Superior temporal gyrus (tissue), 1 donor: ENCODE measurements at regions not wholly inside any gene's neighbourhood (a gene's known extent, or its start where the extent isn't known, plus 50 kb on each side); places are given as distances from the start of the nearest gene placed in this dataset.

Experiments
- DNase-seq: peaks from one replicate; pipeline ENCODE4 v3.0.0-alpha.2; 2016; ENCODE audit errors: extremely low spot score

GRCh38 chr3:76811418-76811817 lies 228.5 kb upstream of the ROBO2 start:
- no peak for DNase-seq

GRCh38 chr3:76812649-76813242 lies 227.2 kb upstream of the ROBO2 start:
- DNase-seq: no peak

GRCh38 chr3:76815561-76815960 lies 224.3 kb upstream of the ROBO2 start:
- peak; percentile 11 for DNase-seq

GRCh38 chr3:76820481-76820880 lies 219.4 kb upstream of the ROBO2 start:
- no peak for DNase-seq

GRCh38 chr3:76824658-76825240 lies 215.2 kb upstream of the ROBO2 start:
- DNase-seq: no peak

GRCh38 chr3:76826861-76827260 lies 213.0 kb upstream of the ROBO2 start:
- DNase-seq: no peak

- DNase-seq: no peak
Observed at GRCh38 chr3:76827701-76828226, 212.1 kb upstream of the ROBO2 start.

- no peak for DNase-seq
Observed at GRCh38 chr3:76834657-76835056, 205.2 kb upstream of the ROBO2 start.

GRCh38 chr3:76841747-76842146 lies 198.2 kb upstream of the ROBO2 start:
- no peak for DNase-seq

- DNase-seq: no peak
Observed at GRCh38 chr3:76842216-76842615, 197.7 kb upstream of the ROBO2 start.

- no peak for DNase-seq
Observed at GRCh38 chr3:76855451-76855850, 184.4 kb upstream of the ROBO2 start.

GRCh38 chr3:76859596-76859995 lies 180.3 kb upstream of the ROBO2 start:
- no peak for DNase-seq

- no peak for DNase-seq
Observed at GRCh38 chr3:76864355-76864754, 175.5 kb upstream of the ROBO2 start.

GRCh38 chr3:76866729-76867408 lies 173.0 kb upstream of the ROBO2 start:
- no peak for DNase-seq

GRCh38 chr3:76869726-76870384 lies 170.0 kb upstream of the ROBO2 start:
- DNase-seq: no peak

- DNase-seq: no peak
Observed at GRCh38 chr3:76871655-76872054, 168.2 kb upstream of the ROBO2 start.

- DNase-seq: no peak
Observed at GRCh38 chr3:76872999-76873398, 166.9 kb upstream of the ROBO2 start.

GRCh38 chr3:76873532-76874242 lies 166.2 kb upstream of the ROBO2 start:
- DNase-seq: no peak

GRCh38 chr3:76879959-76880358 lies 159.9 kb upstream of the ROBO2 start:
- DNase-seq: no peak

- DNase-seq: no peak
Observed at GRCh38 chr3:76886761-76887500, 153.0 kb upstream of the ROBO2 start.

- no peak for DNase-seq
Observed at GRCh38 chr3:76888856-76889255, 151.0 kb upstream of the ROBO2 start.
